ENCODE measurements at regions not wholly inside any gene's neighbourhood (a gene's known extent, or its start where the extent isn't known, plus 50 kb on each side); places are given as distances from the start of the nearest gene placed in this dataset.

- no peak for TF ChIP-seq CTCF (conservative IDR thresholded peaks at IDR 0.05; ENCODE audit: low read depth, low read length)
- DNase-seq (ENCODE audit: low read depth), result no peak
- no peak overlapping the region for H3K4me3 ChIP-seq (ENCODE audit: low read depth, low read length)
These were observed 340.0 kb downstream of the DCAF12L2 start for GRCh38 chrX:125826080-125826479.

- H3K4me3 ChIP-seq (ENCODE audit: low read depth, low read length), result no peak overlapping the region
- TF ChIP-seq CTCF (conservative IDR thresholded peaks at IDR 0.05; ENCODE audit: low read depth, low read length), result no peak
- DNase-seq (ENCODE audit: low read depth), result no peak
These were observed 339.2 kb downstream of the DCAF12L2 start for GRCh38 chrX:125826774-125827451.

GRCh38 chrX:125846271-125846670 lies 319.8 kb downstream of the DCAF12L2 start:
- DNase-seq (ENCODE audit: low read depth), result no peak
- H3K4me3 ChIP-seq (ENCODE audit: low read depth, low read length), result no peak overlapping the region
- TF ChIP-seq CTCF (conservative IDR thresholded peaks at IDR 0.05; ENCODE audit: low read depth, low read length), result no peak

- no peak overlapping the region for H3K4me3 ChIP-seq (ENCODE audit: low read depth, low read length)
- TF ChIP-seq CTCF (conservative IDR thresholded peaks at IDR 0.05; ENCODE audit: low read depth, low read length), result no peak
- no peak for DNase-seq (ENCODE audit: low read depth)
These were observed 315.4 kb downstream of the DCAF12L2 start for GRCh38 chrX:125850693-125851092.

- DNase-seq (ENCODE audit: low read depth), result no peak
- TF ChIP-seq CTCF (conservative IDR thresholded peaks at IDR 0.05; ENCODE audit: low read depth, low read length), result no peak
- no peak overlapping the region for H3K4me3 ChIP-seq (ENCODE audit: low read depth, low read length)
These were observed 282.9 kb downstream of the DCAF12L2 start for GRCh38 chrX:125883169-125883568.

GRCh38 chrX:125894947-125895346 lies 271.1 kb downstream of the DCAF12L2 start:
- H3K4me3 ChIP-seq (ENCODE audit: low read depth, low read length), result no peak overlapping the region
- no peak for TF ChIP-seq CTCF (conservative IDR thresholded peaks at IDR 0.05; ENCODE audit: low read depth, low read length)
- no peak for DNase-seq (ENCODE audit: low read depth)

GRCh38 chrX:125895518-125895917 lies 270.6 kb downstream of the DCAF12L2 start:
- DNase-seq (ENCODE audit: low read depth), result no peak
- no peak for TF ChIP-seq CTCF (conservative IDR thresholded peaks at IDR 0.05; ENCODE audit: low read depth, low read length)
- no peak overlapping the region for H3K4me3 ChIP-seq (ENCODE audit: low read depth, low read length)
